ENCODE measurements at regions not wholly inside any gene's neighbourhood (a gene's known extent, or its start where the extent isn't known, plus 50 kb on each side); places are given as distances from the start of the nearest gene placed in this dataset.
A peak's percentile ranks its signal among the peaks of the same experiment; 100 is the strongest.
"Not testable (repeated sequence)": the region's sequence is repeated elsewhere in the genome, so short reads cannot be mapped to it uniquely, and the experiment has no call there.

GRCh38 chr17:68780596-68780995 is 174.6 kb downstream of the ABCA8 start:
- no peak for DNase-seq (ENCODE audit: low spot score)

- no peak for DNase-seq (ENCODE audit: low spot score)
Measured at GRCh38 chr17:68778726-68779125, 176.5 kb downstream of the ABCA8 start.

GRCh38 chr17:68777856-68778694 is 176.9 kb upstream of the FAM20A start:
- no peak for DNase-seq (ENCODE audit: low spot score)

GRCh38 chr17:68777243-68777855 is 176.2 kb upstream of the FAM20A start:
- peak; percentile 90 for DNase-seq (ENCODE audit: low spot score)

DNA sequence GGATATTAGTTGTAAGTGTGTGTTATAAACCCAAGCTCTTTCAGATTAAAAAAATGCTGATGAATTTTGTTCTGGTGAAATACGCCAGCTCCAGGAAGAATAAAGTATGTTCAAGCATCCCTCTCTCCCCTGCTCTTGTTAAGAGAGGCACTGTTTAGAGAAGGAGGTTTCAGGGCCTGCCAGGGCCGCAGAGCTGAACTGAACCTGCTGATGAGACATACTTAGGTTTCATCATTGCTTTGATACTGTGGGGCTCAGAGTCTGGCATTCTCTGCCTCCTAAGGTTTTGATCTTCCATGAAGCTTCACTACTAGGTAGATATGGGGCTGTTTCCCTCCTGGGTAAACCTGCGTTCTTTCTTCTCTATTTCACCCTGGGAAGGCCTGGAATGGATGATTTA is 175.3 kb upstream of the FAM20A start:
- no peak for DNase-seq (ENCODE audit: low spot score)

DNA sequence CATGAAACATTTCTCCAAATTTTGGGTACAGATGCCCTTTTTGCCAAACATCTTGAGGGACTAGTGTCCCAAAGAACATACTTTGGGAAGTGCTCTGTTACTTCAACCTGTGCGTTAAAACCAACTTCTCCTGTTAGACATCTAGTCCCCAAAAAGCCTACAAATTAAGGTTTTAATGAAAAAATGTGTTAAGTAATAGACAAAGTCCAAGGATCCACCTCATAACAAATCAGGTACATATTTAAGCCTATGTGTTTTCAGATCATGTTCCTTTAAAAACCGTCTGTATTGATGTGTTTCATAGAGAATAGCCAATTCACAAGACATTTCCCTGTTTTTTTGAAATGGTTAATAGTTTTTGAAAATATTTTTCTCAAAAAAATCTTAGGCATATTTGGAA is 174.8 kb upstream of the FAM20A start:
- DNase-seq (ENCODE audit: low spot score): no peak

- no peak for DNase-seq (ENCODE audit: low spot score)
Measured at GRCh38 chr17:68775318-68775717, 174.2 kb upstream of the FAM20A start.

- DNase-seq (ENCODE audit: low spot score): peak; percentile 85
Measured at GRCh38 chr17:68771867-68772515, 170.8 kb upstream of the FAM20A start.

DNA sequence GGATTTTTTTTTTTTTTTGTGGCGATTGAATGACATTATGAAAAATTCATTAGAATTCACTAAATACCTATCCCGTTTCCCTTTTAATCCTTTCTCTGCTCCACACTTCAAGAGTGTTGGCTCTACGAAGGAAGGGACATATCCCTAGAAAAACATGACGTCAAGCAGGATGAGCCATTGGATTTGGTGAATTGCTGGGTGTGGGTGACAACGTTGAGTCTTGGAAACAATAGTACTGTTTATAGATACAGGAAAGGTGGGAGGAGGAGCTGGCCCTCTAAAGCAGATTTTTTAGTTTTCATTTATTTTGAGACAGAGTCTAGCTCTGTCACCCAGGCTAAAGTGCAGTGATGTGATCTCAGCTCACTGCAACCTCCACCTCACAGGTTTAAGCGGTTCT is 167.6 kb upstream of the FAM20A start:
- no peak for DNase-seq (ENCODE audit: low spot score)

DNA sequence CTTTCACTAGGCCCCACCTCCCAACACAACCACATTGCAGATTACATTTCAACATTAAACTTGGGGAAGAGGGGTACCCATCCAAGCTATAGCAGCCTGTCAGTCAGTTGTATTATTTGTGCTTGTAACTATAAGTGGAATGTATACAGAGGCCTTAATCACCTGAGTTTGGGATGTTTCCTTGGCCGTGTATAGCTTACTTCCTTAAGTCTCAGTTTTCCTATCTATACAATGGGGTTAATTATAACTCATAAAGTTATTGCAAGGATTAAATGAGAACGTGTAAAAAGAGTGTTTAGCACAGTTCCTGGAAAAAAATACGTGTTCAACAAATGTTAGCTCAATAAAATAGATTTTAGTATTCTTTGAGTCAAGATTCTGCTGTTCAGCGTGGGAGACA is 165.5 kb upstream of the FAM20A start:
- DNase-seq (ENCODE audit: low spot score): no peak

DNA sequence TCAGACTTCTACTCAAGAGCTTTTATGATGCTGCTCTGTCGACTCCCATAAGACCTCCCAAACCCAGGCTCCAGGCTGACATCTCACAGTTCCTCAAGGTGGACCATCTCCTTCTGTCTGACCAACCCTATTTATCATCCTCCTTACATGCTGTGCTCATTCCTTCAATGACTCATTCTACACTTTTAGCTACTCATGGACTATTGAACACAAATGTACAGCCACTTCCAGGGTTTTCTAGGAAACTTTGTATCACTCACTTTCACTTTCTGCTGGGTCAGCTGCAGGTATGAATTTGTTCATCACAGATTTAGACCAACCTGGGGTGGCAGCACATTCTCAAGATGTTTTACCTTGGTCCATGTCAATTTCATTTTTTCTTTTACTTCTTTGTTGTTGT is 162.4 kb upstream of the FAM20A start:
- DNase-seq (ENCODE audit: low spot score): no peak

GRCh38 chr17:68762911-68763310 is 161.7 kb upstream of the FAM20A start:
- DNase-seq (ENCODE audit: low spot score): no peak

DNA sequence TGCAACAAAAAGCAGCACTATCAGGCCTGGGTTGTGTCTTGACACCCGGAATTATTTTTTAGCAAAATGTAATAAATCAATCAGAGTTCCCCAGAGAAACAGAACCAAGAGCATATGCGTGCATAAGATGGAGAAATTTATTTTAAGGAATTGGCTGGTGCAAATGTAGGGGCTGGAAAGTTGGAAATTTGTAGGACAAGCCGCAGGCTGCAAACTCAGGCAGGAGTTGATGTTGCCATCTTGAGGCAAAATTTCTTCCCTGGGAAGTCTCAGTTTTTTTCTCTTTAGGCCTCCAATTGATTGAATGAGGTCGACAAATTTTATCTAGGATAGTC is 158.9 kb upstream of the FAM20A start:
- no peak for DNase-seq (ENCODE audit: low spot score)

- DNase-seq (ENCODE audit: low spot score): peak; percentile 85
Measured at GRCh38 chr17:68759343-68760140, 158.4 kb upstream of the FAM20A start.

- DNase-seq (ENCODE audit: low spot score): no peak
Measured at GRCh38 chr17:68759002-68759342, 157.8 kb upstream of the FAM20A start.

DNA sequence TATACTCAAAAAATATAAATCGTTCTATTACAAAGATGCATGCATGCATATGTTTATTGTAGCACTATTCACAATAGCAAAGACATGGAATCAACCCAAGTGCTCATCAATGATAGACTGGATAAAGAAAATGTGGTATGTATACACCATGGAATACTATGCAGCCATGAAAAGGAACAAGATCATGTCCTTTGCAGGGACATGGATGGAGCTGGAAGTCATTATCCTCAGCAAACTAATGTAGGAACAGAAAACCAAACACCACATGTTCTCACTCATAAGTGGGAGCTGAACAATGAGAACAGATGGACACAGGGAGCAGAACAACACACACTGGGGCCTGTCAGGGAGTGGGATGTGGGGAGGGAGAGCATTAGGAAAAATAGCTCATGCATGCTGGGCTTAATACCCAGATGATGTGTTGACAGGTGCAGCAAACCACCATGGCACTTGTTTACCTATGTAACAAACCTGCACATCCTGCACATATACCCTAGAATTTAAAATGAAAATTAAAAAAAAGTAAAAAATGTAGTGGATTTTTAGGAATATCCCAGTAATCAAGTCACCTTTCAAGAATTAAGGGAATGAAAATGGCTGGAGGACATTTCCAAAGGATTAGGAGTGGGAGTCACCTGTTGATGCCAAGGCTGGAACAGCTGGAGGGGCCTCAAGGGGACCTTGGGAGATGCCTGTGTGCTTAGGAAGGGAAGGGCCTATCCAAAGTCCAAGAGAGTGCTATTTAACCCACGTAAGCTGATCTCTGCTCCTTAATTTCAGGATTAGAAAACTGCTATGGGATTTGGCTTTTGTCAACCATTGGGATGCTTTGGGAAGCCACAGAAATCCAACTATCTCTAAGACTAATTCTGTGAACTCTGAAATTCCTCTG is 156.9 kb upstream of the FAM20A start:
- DNase-seq (ENCODE audit: low spot score): not testable (repeated sequence)

GRCh38 chr17:68753985-68754769 is 153.0 kb upstream of the FAM20A start:
- DNase-seq (ENCODE audit: low spot score): no peak

DNA sequence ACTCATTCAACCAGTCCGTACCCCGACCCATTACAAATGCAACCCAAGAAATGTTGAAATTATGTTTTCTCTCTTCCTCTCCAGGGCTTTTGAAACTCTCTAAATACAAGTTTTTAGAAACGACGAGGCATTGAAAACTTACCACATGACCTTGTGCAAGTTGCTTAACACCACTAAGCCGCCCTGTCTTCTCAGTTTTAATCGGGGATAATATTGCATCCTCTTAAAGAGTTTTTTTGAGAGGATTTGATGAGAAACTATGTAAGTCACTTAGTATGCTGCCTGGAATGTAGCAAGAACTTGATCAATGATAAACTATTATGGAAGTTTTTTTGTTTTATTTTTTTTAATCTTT is 149.0 kb upstream of the FAM20A start:
- DNase-seq (ENCODE audit: low spot score): no peak

- no peak for DNase-seq (ENCODE audit: low spot score)
Measured at GRCh38 chr17:68749349-68750207, 148.4 kb upstream of the FAM20A start.

- DNase-seq (ENCODE audit: low spot score): no peak
Measured at GRCh38 chr17:68748381-68748780, 147.2 kb upstream of the FAM20A start.

Data from globus pallidus (tissue), 1 donor.